ENCODE measurements at regions not wholly inside any gene's neighbourhood (a gene's known extent, or its start where the extent isn't known, plus 50 kb on each side); places are given as distances from the start of the nearest gene placed in this dataset.

DNA sequence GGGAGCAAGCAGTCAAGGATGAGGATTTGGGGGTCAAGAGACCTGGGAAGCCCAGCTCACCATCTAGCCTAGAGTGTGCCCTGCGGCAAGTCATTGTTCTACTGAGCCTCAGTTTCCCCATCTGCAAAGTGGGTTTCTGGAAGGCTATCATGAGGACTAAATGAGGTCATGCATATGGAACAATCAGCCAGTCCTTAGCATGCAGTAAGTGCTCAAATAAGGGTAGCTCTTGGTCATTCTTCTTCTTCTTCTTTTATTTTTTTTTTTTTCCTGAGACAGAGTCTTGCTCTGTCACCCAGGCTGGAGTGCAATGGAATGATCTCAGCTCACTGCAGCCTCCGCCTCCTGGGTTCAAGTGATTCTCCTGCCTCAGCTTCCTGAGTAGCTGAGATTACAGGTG lies 99.9 kb upstream of the RUNX3 start:
- H3K27ac Mint-ChIP-seq: peak overlapping the region; percentile 87 to 99 (median 94)
- H3K4me1 Mint-ChIP-seq: peaks cover 10 to 83% (median 65%) of the 10 kb centered on the region in 3 donors
- no peaks in the 10 kb centered on the region for H3K9me3 ChIP-seq (ENCODE audit: low read length)
- H3K27ac ChIP-seq (ENCODE audit: low read depth, low read length): no peak overlapping the region
- no peaks in the 10 kb centered on the region for H3K9me3 Mint-ChIP-seq
- peaks cover 92% of the 10 kb centered on the region for H3K4me1 ChIP-seq (ENCODE audit: insufficient read depth, low read length)
- H3K36me3 Mint-ChIP-seq: no peaks in the 10 kb centered on the region
- H3K27me3 ChIP-seq (ENCODE audit: insufficient read depth, low read length, poor library complexity, severe bottlenecking): no peaks in the 10 kb centered on the region
- H3K36me3 ChIP-seq (ENCODE audit: insufficient read depth, low read length): no peaks in the 10 kb centered on the region
- no peaks in the 10 kb centered on the region for H3K27me3 Mint-ChIP-seq
- POLR2A ChIA-PET: interaction anchor here (0.6 to 1.3 kb wide), 3 partner anchors 65 to 119 kb away, joined by 3 to 4 read pairs (median 3); no protein-coding TSS in a partner anchor
- DNase-seq: no peak
- H3K4me3 ChIP-seq (ENCODE audit: low read length): peak overlapping the region; percentile 12
- H3K4me3 Mint-ChIP-seq: peak overlapping the region; percentile 82 to 91 (median 87)
- CTCF ChIA-PET: interaction anchor here (1.0 to 2.3 kb wide), 5 partner anchors 36 to 182 kb away, joined by 3 to 15 read pairs (median 3); no protein-coding TSS in a partner anchor

DNA sequence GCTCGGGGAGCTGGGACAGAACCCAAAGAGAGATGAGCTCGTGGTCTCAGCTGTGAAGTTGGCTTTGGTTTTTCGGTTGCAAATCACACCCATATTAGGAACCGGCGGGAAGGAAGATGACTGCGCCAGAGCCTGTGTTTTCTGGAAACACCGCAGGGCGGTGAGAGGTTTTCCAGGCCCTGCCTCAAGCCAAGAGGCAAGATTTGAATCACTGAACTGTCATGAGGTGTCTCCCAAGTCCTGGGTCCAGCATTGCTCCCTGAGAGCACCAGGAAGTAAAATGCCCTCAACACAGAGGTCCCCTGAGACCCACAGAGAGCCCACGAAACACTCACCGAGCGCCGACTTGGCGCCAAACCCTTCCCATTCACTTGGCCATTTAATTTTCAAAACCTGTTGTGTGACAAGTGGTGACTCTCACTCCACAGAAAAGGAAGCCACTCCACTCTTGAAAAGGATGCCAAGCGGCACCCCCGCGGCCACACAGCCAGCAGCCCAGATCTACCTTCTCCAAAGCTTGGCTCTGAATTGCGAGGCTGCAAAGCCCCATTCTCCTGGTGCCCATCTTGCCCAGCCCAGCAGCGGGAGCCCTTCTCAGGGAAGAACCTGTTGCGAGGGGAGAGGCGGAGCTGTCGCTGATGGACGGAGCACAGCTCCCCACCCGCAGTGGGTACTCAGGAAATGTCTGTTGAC lies 99.0 kb upstream of the RUNX3 start:
- DNase-seq: peak in 2 of 5 donors; percentile 26 to 31
- Mint-ChIP-seq H3K9me3 (no peaks in the 10 kb centered on the region), H3K4me3 (peak overlapping the region; percentile 82 to 91 (median 87)), H3K27ac (peak overlapping the region; percentile 87 to 99 (median 92)), H3K4me1 (peaks cover 19 to 88% (median 73%) of the 10 kb centered on the region in 3 donors), H3K27me3 (no peaks in the 10 kb centered on the region), H3K36me3 (no peaks in the 10 kb centered on the region)
- H3K4me1 ChIP-seq (ENCODE audit: insufficient read depth, low read length): peaks cover 92% of the 10 kb centered on the region
- no peak overlapping the region for H3K27ac ChIP-seq (ENCODE audit: low read depth, low read length)
- H3K36me3 ChIP-seq (ENCODE audit: insufficient read depth, low read length): no peaks in the 10 kb centered on the region
- H3K4me3 ChIP-seq (ENCODE audit: low read length): peak overlapping the region; percentile 17
- ChIA-PET CTCF (interaction anchor here (1.0 to 2.3 kb wide), 7 partner anchors 8 to 181 kb away, joined by 3 to 15 read pairs (median 4); no protein-coding TSS in a partner anchor), POLR2A (interaction anchor here (0.6 to 1.3 kb wide), 3 partner anchors 65 to 118 kb away, joined by 3 to 4 read pairs (median 3); no protein-coding TSS in a partner anchor)
- H3K9me3 ChIP-seq (ENCODE audit: low read length): no peaks in the 10 kb centered on the region
- H3K27me3 ChIP-seq (ENCODE audit: insufficient read depth, low read length, poor library complexity, severe bottlenecking): no peaks in the 10 kb centered on the region

DNA sequence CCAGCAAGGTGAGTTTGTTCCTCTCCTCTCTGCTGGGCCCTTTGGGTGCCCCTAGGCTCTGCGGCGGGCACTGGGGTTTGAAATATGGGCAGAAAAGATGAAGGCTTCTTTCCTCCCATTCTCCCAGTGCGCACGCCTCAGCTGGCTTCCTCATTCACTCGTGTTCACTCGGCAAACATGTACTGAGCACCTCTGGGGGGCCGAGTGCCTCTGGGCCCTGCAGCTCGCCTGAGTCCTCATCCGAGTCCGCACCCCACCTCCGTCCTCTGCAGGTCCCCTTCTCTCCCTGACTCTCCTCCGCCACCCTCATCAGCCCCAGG lies 98.5 kb upstream of the RUNX3 start:
- H3K9me3 Mint-ChIP-seq: no peaks in the 10 kb centered on the region
- no peak overlapping the region for H3K27ac ChIP-seq (ENCODE audit: low read depth, low read length)

DNA sequence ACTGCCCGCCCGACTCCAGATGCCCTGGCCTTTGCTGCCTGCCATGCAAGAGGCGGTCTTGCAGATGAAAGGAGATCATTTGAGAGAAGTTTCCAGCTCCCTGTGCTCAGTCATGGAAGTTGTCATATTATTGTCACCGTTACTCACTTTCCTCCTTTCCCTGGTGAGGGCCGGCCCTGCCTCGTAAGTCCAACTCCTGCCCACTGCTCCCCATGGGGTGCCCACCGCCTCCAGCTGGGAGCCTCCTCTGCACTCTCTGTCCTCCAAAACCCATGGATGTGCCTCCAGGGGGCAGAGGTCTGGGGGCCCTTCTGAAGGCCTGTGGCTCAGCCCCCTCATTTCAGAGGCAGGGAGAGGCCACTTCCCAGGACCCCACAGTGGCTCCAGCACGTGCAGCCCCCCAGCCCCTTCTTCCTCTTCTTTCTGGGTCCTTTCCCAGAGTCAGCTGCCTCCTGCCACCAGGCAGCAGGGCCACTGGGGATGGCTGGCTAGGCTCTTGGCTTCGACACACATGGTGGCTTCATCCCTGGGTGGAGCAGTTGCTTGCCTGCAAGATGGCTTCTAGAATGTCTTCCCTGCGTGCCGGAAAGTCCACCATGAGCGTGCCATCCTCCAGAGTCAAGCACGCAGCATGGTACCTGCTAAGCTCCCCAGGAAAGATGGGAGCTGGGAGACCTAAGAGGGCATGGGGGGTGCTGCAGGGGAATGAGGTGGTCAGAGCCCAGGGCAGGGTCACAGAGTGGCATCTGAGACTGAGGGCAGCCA lies 97.9 kb upstream of the RUNX3 start:
- Histone ChIP-seq H3K36me3 (ENCODE audit: insufficient read depth, low read length) (no peaks in the 10 kb centered on the region), H3K9me3 (ENCODE audit: low read length) (no peaks in the 10 kb centered on the region), H3K27ac (ENCODE audit: low read depth, low read length) (no peak overlapping the region), H3K4me1 (ENCODE audit: insufficient read depth, low read length) (peaks cover 92% of the 10 kb centered on the region), H3K4me3 (ENCODE audit: low read length) (no peak overlapping the region), H3K27me3 (ENCODE audit: insufficient read depth, low read length, poor library complexity, severe bottlenecking) (no peaks in the 10 kb centered on the region)
- no peak for DNase-seq
- ChIA-PET CTCF (interaction anchor here (1.3 to 2.3 kb wide), 3 partner anchors 9 to 180 kb away, joined by 6 to 15 read pairs (median 8); no protein-coding TSS in a partner anchor), POLR2A (no interaction called here)
- H3K9me3 Mint-ChIP-seq: no peaks in the 10 kb centered on the region
- peak overlapping the region; percentile 47 to 92 (median 73) for H3K27ac Mint-ChIP-seq
- H3K36me3 Mint-ChIP-seq: no peaks in the 10 kb centered on the region
- peak overlapping the region in 5 of 7 donors; percentile 5 to 89 (median 87) for H3K4me3 Mint-ChIP-seq
- H3K4me1 Mint-ChIP-seq: peaks cover 30 to 88% (median 73%) of the 10 kb centered on the region in 3 donors
- H3K27me3 Mint-ChIP-seq: no peaks in the 10 kb centered on the region

More for the DNA sequence above, 98.5 kb upstream of the RUNX3 start:
- ChIA-PET CTCF (interaction anchor here (1.1 to 2.3 kb wide), 5 partner anchors 9 to 180 kb away, joined by 3 to 15 read pairs (median 6); no protein-coding TSS in a partner anchor), POLR2A (interaction anchor here (1.2 kb wide), 1 partner anchor 118 kb away, joined by 3 read pairs; no protein-coding TSS in a partner anchor)
- H3K4me3 ChIP-seq (ENCODE audit: low read length): no peak overlapping the region
- no peaks in the 10 kb centered on the region for H3K27me3 Mint-ChIP-seq
- H3K4me3 Mint-ChIP-seq: peak overlapping the region; percentile 82 to 91 (median 87)
- peak overlapping the region; percentile 87 to 99 (median 92) for H3K27ac Mint-ChIP-seq
- H3K36me3 Mint-ChIP-seq: no peaks in the 10 kb centered on the region
- no peaks in the 10 kb centered on the region for H3K9me3 ChIP-seq (ENCODE audit: low read length)
- no peaks in the 10 kb centered on the region for H3K27me3 ChIP-seq (ENCODE audit: insufficient read depth, low read length, poor library complexity, severe bottlenecking)
- peaks cover 92% of the 10 kb centered on the region for H3K4me1 ChIP-seq (ENCODE audit: insufficient read depth, low read length)
- H3K36me3 ChIP-seq (ENCODE audit: insufficient read depth, low read length): no peaks in the 10 kb centered on the region
- no peak for DNase-seq
- H3K4me1 Mint-ChIP-seq: peaks cover 24 to 88% (median 73%) of the 10 kb centered on the region in 3 donors

DNA sequence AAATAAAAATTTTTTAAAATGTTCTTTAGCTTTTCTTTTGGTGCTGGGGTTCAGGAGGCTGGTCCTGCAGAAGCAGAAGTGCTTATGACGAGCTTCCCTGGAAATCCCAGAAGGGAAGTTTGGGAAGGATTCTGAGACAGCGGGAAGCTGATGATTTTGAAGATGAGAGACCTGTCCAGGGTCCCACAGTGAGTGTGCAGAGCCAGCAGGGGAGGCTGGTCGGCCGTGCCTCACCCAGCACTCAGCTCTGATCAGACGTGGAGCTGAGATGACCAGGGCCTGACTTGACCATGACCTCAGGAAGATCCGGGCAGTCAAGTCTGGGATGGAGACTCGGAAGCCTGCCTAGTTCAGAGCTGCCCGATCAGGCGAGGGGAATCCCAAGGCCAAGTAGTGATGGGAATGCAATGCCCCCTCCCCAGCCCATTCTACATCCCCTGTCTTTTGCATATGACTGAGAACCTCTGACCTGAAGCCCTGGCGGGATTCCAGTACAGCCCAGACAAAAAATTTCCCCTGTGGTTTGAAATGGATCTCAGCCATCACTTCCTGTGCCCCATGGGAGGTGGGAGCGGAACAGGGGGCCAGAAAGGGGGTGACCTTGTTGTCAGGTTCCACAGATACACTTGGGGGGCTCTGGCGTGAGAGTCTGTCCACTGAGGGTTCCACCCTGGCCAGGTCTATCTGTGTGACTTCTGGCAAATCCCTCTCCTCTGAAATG lies 96.8 kb upstream of the RUNX3 start:
- no peaks in the 10 kb centered on the region for H3K27me3 ChIP-seq (ENCODE audit: insufficient read depth, low read length, poor library complexity, severe bottlenecking)
- peaks cover 39 to 84% (median 71%) of the 10 kb centered on the region in 3 donors for H3K4me1 Mint-ChIP-seq
- ChIA-PET POLR2A (interaction anchor here (0.6 kb wide), 1 partner anchor 59 kb away, joined by 4 read pairs; no protein-coding TSS in a partner anchor), CTCF (interaction anchor here (0.5 to 2.2 kb wide), 9 partner anchors 20 to 170 kb away, joined by 3 to 5 read pairs (median 3); no protein-coding TSS in a partner anchor)
- no peak overlapping the region for H3K4me3 ChIP-seq (ENCODE audit: low read length)
- H3K4me3 Mint-ChIP-seq: peak overlapping the region in 2 of 7 donors; percentile 7 to 24
- no peaks in the 10 kb centered on the region for H3K36me3 ChIP-seq (ENCODE audit: insufficient read depth, low read length)
- H3K9me3 ChIP-seq (ENCODE audit: low read length): no peaks in the 10 kb centered on the region
- no peaks in the 10 kb centered on the region for H3K36me3 Mint-ChIP-seq
- H3K27ac Mint-ChIP-seq: peak overlapping the region in 4 of 8 donors; percentile 47 to 74 (median 61)
- no peaks in the 10 kb centered on the region for H3K9me3 Mint-ChIP-seq
- H3K4me1 ChIP-seq (ENCODE audit: insufficient read depth, low read length): peaks cover 90% of the 10 kb centered on the region
- no peaks in the 10 kb centered on the region for H3K27me3 Mint-ChIP-seq
- no peak overlapping the region for H3K27ac ChIP-seq (ENCODE audit: low read depth, low read length)
- no peak for DNase-seq

DNA sequence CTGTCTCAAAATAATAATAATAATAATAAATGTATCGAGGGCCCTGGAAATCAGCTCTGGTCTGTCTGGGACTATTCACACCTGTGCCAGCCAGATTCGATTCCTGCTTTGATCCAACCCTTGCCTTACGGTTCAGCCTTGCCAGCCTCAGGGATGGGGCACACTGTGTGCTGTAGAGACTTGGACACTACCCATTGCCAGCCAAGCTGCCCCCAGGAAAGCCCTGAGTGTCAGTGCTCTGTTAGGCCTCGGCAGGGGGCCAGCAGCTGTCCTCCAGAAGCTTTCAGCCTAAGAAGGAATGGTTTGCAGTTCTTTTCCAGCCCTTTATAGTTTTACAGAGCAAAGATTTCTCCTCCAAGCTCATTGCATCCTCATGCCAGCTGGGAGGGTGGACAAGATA lies 96.2 kb upstream of the RUNX3 start:
- DNase-seq: no peak
- Histone ChIP-seq H3K36me3 (ENCODE audit: insufficient read depth, low read length) (no peaks in the 10 kb centered on the region), H3K27ac (ENCODE audit: low read depth, low read length) (no peak overlapping the region), H3K27me3 (ENCODE audit: insufficient read depth, low read length, poor library complexity, severe bottlenecking) (no peaks in the 10 kb centered on the region), H3K9me3 (ENCODE audit: low read length) (no peaks in the 10 kb centered on the region), H3K4me1 (ENCODE audit: insufficient read depth, low read length) (peaks cover 90% of the 10 kb centered on the region), H3K4me3 (ENCODE audit: low read length) (no peak overlapping the region)
- Mint-ChIP-seq H3K27ac (peak overlapping the region in 2 of 8 donors; percentile 42 to 72), H3K9me3 (no peaks in the 10 kb centered on the region), H3K36me3 (no peaks in the 10 kb centered on the region), H3K4me3 (no peak overlapping the region), H3K27me3 (no peaks in the 10 kb centered on the region), H3K4me1 (peaks cover 45 to 84% (median 71%) of the 10 kb centered on the region in 3 donors)
- CTCF ChIA-PET: interaction anchor here (0.5 to 2.2 kb wide), 9 partner anchors 19 to 169 kb away, joined by 3 to 5 read pairs (median 3); no protein-coding TSS in a partner anchor
- POLR2A ChIA-PET: interaction anchor here (0.6 kb wide), 1 partner anchor 58 kb away, joined by 4 read pairs; no protein-coding TSS in a partner anchor

DNA sequence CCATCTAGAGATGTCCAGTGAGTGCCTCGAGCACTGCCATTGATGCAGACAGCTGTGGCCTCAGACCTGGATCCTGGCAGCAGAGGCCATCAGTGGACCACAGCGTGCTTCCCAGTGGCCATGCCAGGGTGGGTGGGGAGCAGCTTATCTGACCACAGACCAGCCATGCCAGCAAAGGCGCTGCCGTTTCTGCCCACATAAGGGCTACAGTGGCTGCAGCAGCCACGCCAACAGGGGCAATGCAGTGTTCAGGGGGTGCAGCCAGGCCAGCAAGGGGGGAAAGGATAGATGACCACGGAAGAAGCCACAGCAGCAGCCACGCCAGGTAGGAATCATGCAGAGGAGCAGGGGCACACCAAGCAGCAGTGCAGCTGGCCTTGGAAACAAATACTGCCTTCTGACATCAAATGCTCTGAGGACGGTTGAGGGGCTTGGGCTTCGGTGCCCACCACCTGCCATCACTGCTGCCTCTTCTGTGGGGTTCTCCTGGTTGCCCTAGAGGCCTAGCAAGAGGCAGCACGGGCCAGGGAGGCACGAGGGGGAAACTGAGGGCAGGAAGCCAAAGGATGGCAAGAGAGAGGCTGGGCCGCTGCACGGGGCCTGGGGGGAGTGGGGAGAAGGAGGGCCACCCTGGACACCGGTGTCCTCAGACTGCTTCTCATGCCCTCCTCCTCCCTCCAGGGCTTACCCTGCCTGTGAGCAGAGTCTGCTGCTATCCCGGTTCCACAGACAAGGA lies 94.7 kb upstream of the RUNX3 start:
- peaks cover 60 to 82% (median 70%) of the 10 kb centered on the region in 3 donors for H3K4me1 Mint-ChIP-seq
- H3K9me3 Mint-ChIP-seq: no peaks in the 10 kb centered on the region
- H3K27ac Mint-ChIP-seq: peak overlapping the region in 7 of 8 donors; percentile 63 to 100 (median 97)
- H3K36me3 Mint-ChIP-seq: no peaks in the 10 kb centered on the region
- POLR2A ChIA-PET: no interaction called here
- H3K4me3 Mint-ChIP-seq: peak overlapping the region in 1 of 7 donors; percentile 17
- Histone ChIP-seq H3K36me3 (ENCODE audit: insufficient read depth, low read length) (no peaks in the 10 kb centered on the region), H3K4me1 (ENCODE audit: insufficient read depth, low read length) (peaks cover 82% of the 10 kb centered on the region), H3K9me3 (ENCODE audit: low read length) (no peaks in the 10 kb centered on the region), H3K4me3 (ENCODE audit: low read length) (no peak overlapping the region), H3K27ac (ENCODE audit: low read depth, low read length) (no peak overlapping the region), H3K27me3 (ENCODE audit: insufficient read depth, low read length, poor library complexity, severe bottlenecking) (no peaks in the 10 kb centered on the region)
- H3K27me3 Mint-ChIP-seq: no peaks in the 10 kb centered on the region
- no peak for DNase-seq
- CTCF ChIA-PET: interaction anchor here (1.0 to 3.0 kb wide), 5 partner anchors 12 to 92 kb away, joined by 3 to 47 read pairs (median 5); no protein-coding TSS in a partner anchor
